ENCODE measurements at regions not wholly inside any gene's neighbourhood (a gene's known extent, or its start where the extent isn't known, plus 50 kb on each side); places are given as distances from the start of the nearest gene placed in this dataset.
A peak's percentile ranks its signal among the peaks of the same experiment; 100 is the strongest.
"Not testable (repeated sequence)": the region's sequence is repeated elsewhere in the genome, so short reads cannot be mapped to it uniquely, and the experiment has no call there.

GRCh38 chr4:40681600-40681999, 51.9 kb upstream of the RBM47 start:
- Histone ChIP-seq H3K18ac (ENCODE audit: low read length) (no peak overlapping the region), H2AK5ac (ENCODE audit: low read length) (no peak overlapping the region), H3K4me2 (ENCODE audit: low read length) (no peak overlapping the region), H3K27ac (ENCODE audit: low read depth, low read length) (no peak overlapping the region), H4K8ac (ENCODE audit: low read depth, low read length) (no peak overlapping the region), H2BK5ac (ENCODE audit: low read depth, low read length, poor library complexity) (no peak overlapping the region), H3K36me3 (ENCODE audit: control insufficient read depth in 1 of 2, insufficient read depth in 2 of 2, low read length in 2 of 2) (no peaks in the 10 kb centered on the region), H4K91ac (ENCODE audit: low read depth, low read length) (no peak overlapping the region), H3K27me3 (ENCODE audit: insufficient read depth, low read length) (no peaks in the 10 kb centered on the region), H3K9ac (ENCODE audit: low read length) (no peak overlapping the region), H3K14ac (ENCODE audit: low read length) (no peak overlapping the region), H3K79me2 (ENCODE audit: control insufficient read depth, insufficient read depth, low read length, poor library complexity) (no peaks in the 10 kb centered on the region), H2AFZ (ENCODE audit: insufficient read depth, low read length, poor library complexity) (no peak overlapping the region), H4K12ac (ENCODE audit: low read depth, low read length) (no peak overlapping the region), H3K4me3 (ENCODE audit: low read depth, low read length) (no peak overlapping the region), H3K79me1 (ENCODE audit: low read length) (peaks cover 5% of the 10 kb centered on the region), H3K9me3 (ENCODE audit: insufficient read depth, low read depth, low read length) (no peaks in the 10 kb centered on the region), H3K4ac (ENCODE audit: low read depth, low read length) (no peak overlapping the region), H2BK12ac (ENCODE audit: low read length) (no peak overlapping the region), H3K23ac (ENCODE audit: low read length) (no peak overlapping the region), H2BK120ac (ENCODE audit: insufficient read depth, low read length, poor library complexity) (no peak overlapping the region), H3K4me1 (ENCODE audit: control insufficient read depth in 1 of 2, insufficient read depth in 2 of 2, low read length in 2 of 2) (peaks cover 5 to 8% of the 10 kb centered on the region in 2 experiments)
- peak in 1 of 2 donors; percentile 18 for DNase-seq
- WGBS (ENCODE audit: extremely low coverage, insufficient coverage, insufficient read length) = no CpG with 5 or more reads among the region's 4 CpGs

- Histone ChIP-seq H2AFZ (ENCODE audit: insufficient read depth, low read length, poor library complexity) (no peak overlapping the region), H3K27me3 (ENCODE audit: insufficient read depth, low read length) (no peaks in the 10 kb centered on the region), H4K8ac (ENCODE audit: low read depth, low read length) (no peak overlapping the region), H3K14ac (ENCODE audit: low read length) (no peak overlapping the region), H2BK120ac (ENCODE audit: insufficient read depth, low read length, poor library complexity) (no peak overlapping the region), H3K4me3 (ENCODE audit: low read depth, low read length) (no peak overlapping the region), H2BK12ac (ENCODE audit: low read length) (no peak overlapping the region), H3K9ac (ENCODE audit: low read length) (no peak overlapping the region), H2AK5ac (ENCODE audit: low read length) (no peak overlapping the region), H4K12ac (ENCODE audit: low read depth, low read length) (no peak overlapping the region), H4K91ac (ENCODE audit: low read depth, low read length) (no peak overlapping the region), H3K23ac (ENCODE audit: low read length) (no peak overlapping the region), H3K4me1 (ENCODE audit: control insufficient read depth in 1 of 2, insufficient read depth in 2 of 2, low read length in 2 of 2) (peaks cover 5 to 8% of the 10 kb centered on the region in 2 experiments), H3K4me2 (ENCODE audit: low read length) (no peak overlapping the region), H3K18ac (ENCODE audit: low read length) (no peak overlapping the region), H3K27ac (ENCODE audit: low read depth, low read length) (no peak overlapping the region), H3K79me1 (ENCODE audit: low read length) (peaks cover 5% of the 10 kb centered on the region), H3K36me3 (ENCODE audit: control insufficient read depth in 1 of 2, insufficient read depth in 2 of 2, low read length in 2 of 2) (no peaks in the 10 kb centered on the region), H3K4ac (ENCODE audit: low read depth, low read length) (no peak overlapping the region), H3K79me2 (ENCODE audit: control insufficient read depth, insufficient read depth, low read length, poor library complexity) (no peaks in the 10 kb centered on the region), H3K9me3 (ENCODE audit: insufficient read depth, low read depth, low read length) (no peaks in the 10 kb centered on the region), H2BK5ac (ENCODE audit: low read depth, low read length, poor library complexity) (no peak overlapping the region)
- WGBS (ENCODE audit: extremely low coverage, insufficient coverage, insufficient read length) = no CpG with 5 or more reads among the region's 12 CpGs
- peak in 1 of 2 donors; percentile 14 for DNase-seq
Measured at GRCh38 chr4:40682290-40683101, 52.8 kb upstream of the RBM47 start.

- not testable (repeated sequence) for H4K91ac ChIP-seq (ENCODE audit: low read depth, low read length); H3K23ac ChIP-seq (ENCODE audit: low read length); H3K18ac ChIP-seq (ENCODE audit: low read length); H3K4me3 ChIP-seq (ENCODE audit: low read depth, low read length); H4K12ac ChIP-seq (ENCODE audit: low read depth, low read length); H3K36me3 ChIP-seq (ENCODE audit: control insufficient read depth in 1 of 2, insufficient read depth in 2 of 2, low read length in 2 of 2); H3K4ac ChIP-seq (ENCODE audit: low read depth, low read length); H3K9ac ChIP-seq (ENCODE audit: low read length); H2BK120ac ChIP-seq (ENCODE audit: insufficient read depth, low read length, poor library complexity); H3K9me3 ChIP-seq (ENCODE audit: insufficient read depth, low read depth, low read length); H2BK5ac ChIP-seq (ENCODE audit: low read depth, low read length, poor library complexity); H3K27ac ChIP-seq (ENCODE audit: low read depth, low read length); H3K4me2 ChIP-seq (ENCODE audit: low read length); H2AK5ac ChIP-seq (ENCODE audit: low read length); H4K8ac ChIP-seq (ENCODE audit: low read depth, low read length); H3K79me1 ChIP-seq (ENCODE audit: low read length); H3K27me3 ChIP-seq (ENCODE audit: insufficient read depth, low read length); H2AFZ ChIP-seq (ENCODE audit: insufficient read depth, low read length, poor library complexity); H3K14ac ChIP-seq (ENCODE audit: low read length); H3K79me2 ChIP-seq (ENCODE audit: control insufficient read depth, insufficient read depth, low read length, poor library complexity); H3K4me1 ChIP-seq (ENCODE audit: control insufficient read depth in 1 of 2, insufficient read depth in 2 of 2, low read length in 2 of 2); H2BK12ac ChIP-seq (ENCODE audit: low read length)
- DNase-seq = peak; percentile 64 to 81
- no CpG with 5 or more reads among the region's 12 CpGs for WGBS (ENCODE audit: extremely low coverage, insufficient coverage, insufficient read length)
Measured at GRCh38 chr4:40683536-40684145, 54.0 kb upstream of the RBM47 start.

- no CpG with 5 or more reads among the region's 3 CpGs for WGBS (ENCODE audit: extremely low coverage, insufficient coverage, insufficient read length)
- peaks cover under 1 to 8% of the 10 kb centered on the region in 2 experiments for H3K4me1 ChIP-seq (ENCODE audit: control insufficient read depth in 1 of 2, insufficient read depth in 2 of 2, low read length in 2 of 2)
- H3K36me3 ChIP-seq (ENCODE audit: control insufficient read depth in 1 of 2, insufficient read depth in 2 of 2, low read length in 2 of 2) = no peaks in the 10 kb centered on the region
- no peak overlapping the region for H3K4ac ChIP-seq (ENCODE audit: low read depth, low read length)
- H3K14ac ChIP-seq (ENCODE audit: low read length) = peak overlapping the region; percentile 34
- H3K79me2 ChIP-seq (ENCODE audit: control insufficient read depth, insufficient read depth, low read length, poor library complexity) = no peaks in the 10 kb centered on the region
- H2BK5ac ChIP-seq (ENCODE audit: low read depth, low read length, poor library complexity) = no peak overlapping the region
- H3K27ac ChIP-seq (ENCODE audit: low read depth, low read length) = no peak overlapping the region
- H3K4me2 ChIP-seq (ENCODE audit: low read length) = no peak overlapping the region
- no peak overlapping the region for H2AK5ac ChIP-seq (ENCODE audit: low read length)
- no peak overlapping the region for H3K4me3 ChIP-seq (ENCODE audit: low read depth, low read length)
- DNase-seq = no peak
- peaks cover 2% of the 10 kb centered on the region for H3K79me1 ChIP-seq (ENCODE audit: low read length)
- no peak overlapping the region for H4K8ac ChIP-seq (ENCODE audit: low read depth, low read length)
- H4K12ac ChIP-seq (ENCODE audit: low read depth, low read length) = no peak overlapping the region
- H3K9me3 ChIP-seq (ENCODE audit: insufficient read depth, low read depth, low read length) = no peaks in the 10 kb centered on the region
- H2AFZ ChIP-seq (ENCODE audit: insufficient read depth, low read length, poor library complexity) = no peak overlapping the region
- H4K91ac ChIP-seq (ENCODE audit: low read depth, low read length) = no peak overlapping the region
- no peak overlapping the region for H2BK120ac ChIP-seq (ENCODE audit: insufficient read depth, low read length, poor library complexity)
- H3K9ac ChIP-seq (ENCODE audit: low read length) = no peak overlapping the region
- no peak overlapping the region for H3K18ac ChIP-seq (ENCODE audit: low read length)
- no peaks in the 10 kb centered on the region for H3K27me3 ChIP-seq (ENCODE audit: insufficient read depth, low read length)
- H2BK12ac ChIP-seq (ENCODE audit: low read length) = no peak overlapping the region
- H3K23ac ChIP-seq (ENCODE audit: low read length) = no peak overlapping the region
Measured at GRCh38 chr4:40684404-40684803, 54.7 kb upstream of the RBM47 start.
